ENCODE measurements at regions not wholly inside any gene's neighbourhood (a gene's known extent, or its start where the extent isn't known, plus 50 kb on each side); places are given as distances from the start of the nearest gene placed in this dataset.

GRCh38 chr7:106339513-106340246, 54.9 kb upstream of the NAMPT start:
- no peak for DNase-seq

- DNase-seq, result no peak
Measured at GRCh38 chr7:106337754-106338153, 53.0 kb upstream of the NAMPT start.

GRCh38 chr7:106335814-106336213, 51.0 kb upstream of the NAMPT start:
- DNase-seq, result no peak

All from NCI-H2107 (cell line).